ENCODE measurements at regions not wholly inside any gene's neighbourhood (a gene's known extent, or its start where the extent isn't known, plus 50 kb on each side); places are given as distances from the start of the nearest gene placed in this dataset.

GRCh38 chr3:72682936-72683452, 165.3 kb downstream of the SHQ1 start:
- Histone ChIP-seq H3K23ac (ENCODE audit: low read length) (no peak overlapping the region), H3K27me3 (ENCODE audit: insufficient read depth, low read length, poor library complexity) (no peaks in the 10 kb centered on the region), H2BK15ac (replicated peaks; ENCODE audit: low read depth) (no peak overlapping the region), H3K4me3 (ENCODE audit: low read length) (no peak overlapping the region), H2AK5ac (ENCODE audit: low read length) (no peak overlapping the region), H3K4me1 (ENCODE audit: control insufficient read depth, low read depth, low read length) (no peaks in the 10 kb centered on the region), H3K9ac (ENCODE audit: low read length) (no peak overlapping the region), H4K5ac (ENCODE audit: low read length) (no peak overlapping the region), H3K79me1 (ENCODE audit: low read length) (no peaks in the 10 kb centered on the region), H2BK120ac (ENCODE audit: low read depth, low read length) (no peak overlapping the region), H2BK5ac (ENCODE audit: low read length) (no peak overlapping the region), H4K8ac (ENCODE audit: low read depth, low read length) (no peak overlapping the region), H3K4me2 (ENCODE audit: low read length) (no peak overlapping the region), H3K79me2 (ENCODE audit: control insufficient read depth, insufficient read depth, low read length) (no peaks in the 10 kb centered on the region), H3K56ac (ENCODE audit: low read length) (no peak overlapping the region), H3K36me3 (ENCODE audit: control insufficient read depth, insufficient read depth, low read length) (no peaks in the 10 kb centered on the region), H3K4ac (ENCODE audit: low read depth, low read length) (no peak overlapping the region), H3K18ac (ENCODE audit: low read length) (no peak overlapping the region), H3K27ac (ENCODE audit: low read depth, low read length) (no peak overlapping the region)
- no CpG with 5 or more reads among the region's 2 CpGs for WGBS (ENCODE audit: extremely low coverage, insufficient coverage, low lambda C conversion rate)
- DNase-seq: no peak

- Histone ChIP-seq H4K5ac (ENCODE audit: low read length) (no peak overlapping the region), H4K8ac (ENCODE audit: low read depth, low read length) (no peak overlapping the region), H3K18ac (ENCODE audit: low read length) (no peak overlapping the region), H3K4me1 (ENCODE audit: control insufficient read depth, low read depth, low read length) (no peaks in the 10 kb centered on the region), H3K36me3 (ENCODE audit: control insufficient read depth, insufficient read depth, low read length) (no peaks in the 10 kb centered on the region), H3K9ac (ENCODE audit: low read length) (no peak overlapping the region), H3K4me2 (ENCODE audit: low read length) (no peak overlapping the region), H2BK15ac (replicated peaks; ENCODE audit: low read depth) (no peak overlapping the region), H2BK120ac (ENCODE audit: low read depth, low read length) (no peak overlapping the region), H3K4ac (ENCODE audit: low read depth, low read length) (no peak overlapping the region), H3K56ac (ENCODE audit: low read length) (no peak overlapping the region), H3K79me1 (ENCODE audit: low read length) (no peaks in the 10 kb centered on the region), H3K23ac (ENCODE audit: low read length) (no peak overlapping the region), H3K79me2 (ENCODE audit: control insufficient read depth, insufficient read depth, low read length) (no peaks in the 10 kb centered on the region), H2BK5ac (ENCODE audit: low read length) (no peak overlapping the region), H3K4me3 (ENCODE audit: low read length) (no peak overlapping the region), H3K27me3 (ENCODE audit: insufficient read depth, low read length, poor library complexity) (no peaks in the 10 kb centered on the region), H3K27ac (ENCODE audit: low read depth, low read length) (no peak overlapping the region), H2AK5ac (ENCODE audit: low read length) (no peak overlapping the region)
- no peak for DNase-seq
- WGBS (ENCODE audit: extremely low coverage, insufficient coverage, low lambda C conversion rate): no CpG with 5 or more reads among the region's 6 CpGs
These were observed 166.6 kb downstream of the SHQ1 start for GRCh38 chr3:72681598-72681997.

GRCh38 chr3:72680766-72681165, 167.5 kb downstream of the SHQ1 start:
- H2BK5ac ChIP-seq (ENCODE audit: low read length): no peak overlapping the region
- H3K79me2 ChIP-seq (ENCODE audit: control insufficient read depth, insufficient read depth, low read length): no peaks in the 10 kb centered on the region
- no CpG with 5 or more reads among the region's 4 CpGs for WGBS (ENCODE audit: extremely low coverage, insufficient coverage, low lambda C conversion rate)
- H3K9ac ChIP-seq (ENCODE audit: low read length): no peak overlapping the region
- no peaks in the 10 kb centered on the region for H3K36me3 ChIP-seq (ENCODE audit: control insufficient read depth, insufficient read depth, low read length)
- H2AK5ac ChIP-seq (ENCODE audit: low read length): no peak overlapping the region
- H3K4me3 ChIP-seq (ENCODE audit: low read length): no peak overlapping the region
- H3K27ac ChIP-seq (ENCODE audit: low read depth, low read length): no peak overlapping the region
- no peaks in the 10 kb centered on the region for H3K27me3 ChIP-seq (ENCODE audit: insufficient read depth, low read length, poor library complexity)
- no peak overlapping the region for H3K18ac ChIP-seq (ENCODE audit: low read length)
- no peak overlapping the region for H3K23ac ChIP-seq (ENCODE audit: low read length)
- H4K8ac ChIP-seq (ENCODE audit: low read depth, low read length): no peak overlapping the region
- no peak for DNase-seq
- H2BK15ac ChIP-seq (replicated peaks; ENCODE audit: low read depth): no peak overlapping the region
- no peak overlapping the region for H4K5ac ChIP-seq (ENCODE audit: low read length)
- no peak overlapping the region for H2BK120ac ChIP-seq (ENCODE audit: low read depth, low read length)
- H3K4ac ChIP-seq (ENCODE audit: low read depth, low read length): no peak overlapping the region
- H3K4me1 ChIP-seq (ENCODE audit: control insufficient read depth, low read depth, low read length): no peaks in the 10 kb centered on the region
- no peak overlapping the region for H3K4me2 ChIP-seq (ENCODE audit: low read length)
- H3K56ac ChIP-seq (ENCODE audit: low read length): peak overlapping the region; percentile 26
- no peaks in the 10 kb centered on the region for H3K79me1 ChIP-seq (ENCODE audit: low read length)

- Histone ChIP-seq H3K27ac (ENCODE audit: low read depth, low read length) (no peak overlapping the region), H4K8ac (ENCODE audit: low read depth, low read length) (no peak overlapping the region), H3K79me1 (ENCODE audit: low read length) (no peaks in the 10 kb centered on the region), H3K9ac (ENCODE audit: low read length) (no peak overlapping the region), H3K18ac (ENCODE audit: low read length) (no peak overlapping the region), H3K23ac (ENCODE audit: low read length) (no peak overlapping the region), H3K36me3 (ENCODE audit: control insufficient read depth, insufficient read depth, low read length) (no peaks in the 10 kb centered on the region), H3K79me2 (ENCODE audit: control insufficient read depth, insufficient read depth, low read length) (no peaks in the 10 kb centered on the region), H3K27me3 (ENCODE audit: insufficient read depth, low read length, poor library complexity) (no peaks in the 10 kb centered on the region), H3K4ac (ENCODE audit: low read depth, low read length) (no peak overlapping the region), H3K56ac (ENCODE audit: low read length) (no peak overlapping the region), H2AK5ac (ENCODE audit: low read length) (no peak overlapping the region), H2BK15ac (replicated peaks; ENCODE audit: low read depth) (no peak overlapping the region), H3K4me1 (ENCODE audit: control insufficient read depth, low read depth, low read length) (no peaks in the 10 kb centered on the region), H2BK5ac (ENCODE audit: low read length) (no peak overlapping the region), H4K5ac (ENCODE audit: low read length) (no peak overlapping the region), H3K4me3 (ENCODE audit: low read length) (no peak overlapping the region), H3K4me2 (ENCODE audit: low read length) (no peak overlapping the region), H2BK120ac (ENCODE audit: low read depth, low read length) (no peak overlapping the region)
- DNase-seq: peak; percentile 67
- no CpG with 5 or more reads among the region's 6 CpGs for WGBS (ENCODE audit: extremely low coverage, insufficient coverage, low lambda C conversion rate)
These were observed 168.6 kb downstream of the SHQ1 start for GRCh38 chr3:72679540-72680198.

- no peak overlapping the region for H3K18ac ChIP-seq (ENCODE audit: low read length)
- no peak overlapping the region for H3K4ac ChIP-seq (ENCODE audit: low read depth, low read length)
- no peaks in the 10 kb centered on the region for H3K4me1 ChIP-seq (ENCODE audit: control insufficient read depth, low read depth, low read length)
- H2BK15ac ChIP-seq (replicated peaks; ENCODE audit: low read depth): no peak overlapping the region
- H3K4me3 ChIP-seq (ENCODE audit: low read length): no peak overlapping the region
- no peaks in the 10 kb centered on the region for H3K79me1 ChIP-seq (ENCODE audit: low read length)
- H4K5ac ChIP-seq (ENCODE audit: low read length): no peak overlapping the region
- no peaks in the 10 kb centered on the region for H3K36me3 ChIP-seq (ENCODE audit: control insufficient read depth, insufficient read depth, low read length)
- no peak overlapping the region for H3K23ac ChIP-seq (ENCODE audit: low read length)
- WGBS (ENCODE audit: extremely low coverage, insufficient coverage, low lambda C conversion rate): no CpG with 5 or more reads among the region's 6 CpGs
- H3K9ac ChIP-seq (ENCODE audit: low read length): no peak overlapping the region
- H4K8ac ChIP-seq (ENCODE audit: low read depth, low read length): no peak overlapping the region
- H2AK5ac ChIP-seq (ENCODE audit: low read length): no peak overlapping the region
- no peak overlapping the region for H3K56ac ChIP-seq (ENCODE audit: low read length)
- H2BK120ac ChIP-seq (ENCODE audit: low read depth, low read length): no peak overlapping the region
- H3K27ac ChIP-seq (ENCODE audit: low read depth, low read length): no peak overlapping the region
- H2BK5ac ChIP-seq (ENCODE audit: low read length): no peak overlapping the region
- H3K79me2 ChIP-seq (ENCODE audit: control insufficient read depth, insufficient read depth, low read length): no peaks in the 10 kb centered on the region
- no peak overlapping the region for H3K4me2 ChIP-seq (ENCODE audit: low read length)
- DNase-seq: no peak
- no peaks in the 10 kb centered on the region for H3K27me3 ChIP-seq (ENCODE audit: insufficient read depth, low read length, poor library complexity)
These were observed 169.4 kb downstream of the SHQ1 start for GRCh38 chr3:72678867-72679266.

- Histone ChIP-seq H3K79me2 (ENCODE audit: control insufficient read depth, insufficient read depth, low read length) (no peaks in the 10 kb centered on the region), H3K4ac (ENCODE audit: low read depth, low read length) (no peak overlapping the region), H2AK5ac (ENCODE audit: low read length) (no peak overlapping the region), H3K4me1 (ENCODE audit: control insufficient read depth, low read depth, low read length) (no peaks in the 10 kb centered on the region), H3K23ac (ENCODE audit: low read length) (no peak overlapping the region), H4K5ac (ENCODE audit: low read length) (no peak overlapping the region), H3K56ac (ENCODE audit: low read length) (no peak overlapping the region), H3K4me3 (ENCODE audit: low read length) (no peak overlapping the region), H3K79me1 (ENCODE audit: low read length) (no peaks in the 10 kb centered on the region), H2BK120ac (ENCODE audit: low read depth, low read length) (no peak overlapping the region), H3K27me3 (ENCODE audit: insufficient read depth, low read length, poor library complexity) (no peaks in the 10 kb centered on the region), H2BK5ac (ENCODE audit: low read length) (no peak overlapping the region), H3K18ac (ENCODE audit: low read length) (no peak overlapping the region), H2BK15ac (replicated peaks; ENCODE audit: low read depth) (no peak overlapping the region), H4K8ac (ENCODE audit: low read depth, low read length) (no peak overlapping the region), H3K9ac (ENCODE audit: low read length) (no peak overlapping the region), H3K36me3 (ENCODE audit: control insufficient read depth, insufficient read depth, low read length) (no peaks in the 10 kb centered on the region), H3K27ac (ENCODE audit: low read depth, low read length) (no peak overlapping the region), H3K4me2 (ENCODE audit: low read length) (no peak overlapping the region)
- WGBS (ENCODE audit: extremely low coverage, insufficient coverage, low lambda C conversion rate): no CpG with 5 or more reads among the region's 3 CpGs
- no peak for DNase-seq
These were observed 169.9 kb downstream of the SHQ1 start for GRCh38 chr3:72678380-72678779.

Measured in mesendoderm (in vitro differentiated cells).